ENCODE measurements at regions not wholly inside any gene's neighbourhood (a gene's known extent, or its start where the extent isn't known, plus 50 kb on each side); places are given as distances from the start of the nearest gene placed in this dataset.
A peak's percentile ranks its signal among the peaks of the same experiment; 100 is the strongest.

GRCh38 chr6:125499535-125499934 lies 197.8 kb upstream of the HDDC2 start:
- DNase-seq = no peak

DNA sequence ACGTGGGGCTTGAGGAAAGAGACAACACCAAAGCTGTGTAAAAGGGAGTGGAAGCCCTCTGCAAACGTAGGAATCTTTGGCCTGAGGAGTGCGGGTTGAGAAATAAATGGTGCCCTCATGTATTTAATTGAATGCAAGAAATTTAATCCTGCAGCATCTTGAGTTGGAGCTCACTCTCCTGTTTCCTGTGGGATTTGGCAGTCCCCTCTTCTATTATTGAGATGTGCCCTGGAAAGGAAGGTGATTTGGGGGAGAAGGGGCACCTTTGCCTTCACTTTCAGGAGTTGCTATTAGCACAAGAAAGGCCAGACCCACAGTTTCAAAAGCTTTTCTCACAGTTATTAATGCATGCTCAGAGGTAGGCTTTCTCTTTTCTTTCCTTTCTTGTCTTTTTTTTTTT lies 201.4 kb upstream of the HDDC2 start:
- no peak for DNase-seq

GRCh38 chr6:125507987-125508655 lies 206.4 kb upstream of the HDDC2 start:
- peak; percentile 41 for DNase-seq

DNA sequence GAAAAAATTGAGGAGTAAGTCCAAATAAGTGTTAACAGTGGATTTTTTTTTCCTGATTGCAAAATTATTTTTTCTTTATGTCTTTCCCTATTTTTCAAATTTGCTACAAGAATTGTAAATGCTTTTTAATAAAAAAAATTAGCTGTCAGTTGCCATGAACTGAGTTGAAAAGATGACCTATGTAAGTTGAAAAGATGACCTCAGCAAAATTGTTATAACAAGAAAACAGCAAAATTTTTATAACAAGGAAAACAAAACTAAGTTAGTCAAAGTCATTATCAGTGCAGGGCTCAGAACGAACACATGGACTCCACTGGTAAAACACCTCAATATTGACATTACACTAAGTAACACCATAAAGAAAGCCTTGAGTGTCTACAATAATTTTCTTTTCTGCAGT lies 207.0 kb upstream of the HDDC2 start:
- no peak for DNase-seq

GRCh38 chr6:125509477-125509876 lies 207.7 kb upstream of the HDDC2 start:
- no peak for DNase-seq

DNA sequence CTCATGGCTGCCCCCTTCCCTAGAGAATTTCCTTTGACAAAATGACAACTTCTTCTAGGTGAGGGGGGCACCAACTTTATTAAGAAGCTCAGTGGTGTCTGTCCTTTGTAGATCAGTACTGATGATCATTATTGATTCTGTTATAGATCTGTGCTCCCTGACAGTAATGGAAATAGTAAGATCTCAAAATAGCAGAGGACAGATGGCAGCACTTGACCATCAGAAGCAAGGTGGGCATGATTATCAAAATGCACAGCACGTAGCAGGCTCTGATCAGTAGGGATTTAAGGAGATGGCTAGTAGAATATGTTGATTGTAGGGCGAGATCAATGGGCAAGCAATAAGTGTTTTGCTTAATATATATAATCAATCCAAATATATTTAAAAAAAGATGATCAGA lies 208.6 kb upstream of the HDDC2 start:
- DNase-seq = no peak

DNA sequence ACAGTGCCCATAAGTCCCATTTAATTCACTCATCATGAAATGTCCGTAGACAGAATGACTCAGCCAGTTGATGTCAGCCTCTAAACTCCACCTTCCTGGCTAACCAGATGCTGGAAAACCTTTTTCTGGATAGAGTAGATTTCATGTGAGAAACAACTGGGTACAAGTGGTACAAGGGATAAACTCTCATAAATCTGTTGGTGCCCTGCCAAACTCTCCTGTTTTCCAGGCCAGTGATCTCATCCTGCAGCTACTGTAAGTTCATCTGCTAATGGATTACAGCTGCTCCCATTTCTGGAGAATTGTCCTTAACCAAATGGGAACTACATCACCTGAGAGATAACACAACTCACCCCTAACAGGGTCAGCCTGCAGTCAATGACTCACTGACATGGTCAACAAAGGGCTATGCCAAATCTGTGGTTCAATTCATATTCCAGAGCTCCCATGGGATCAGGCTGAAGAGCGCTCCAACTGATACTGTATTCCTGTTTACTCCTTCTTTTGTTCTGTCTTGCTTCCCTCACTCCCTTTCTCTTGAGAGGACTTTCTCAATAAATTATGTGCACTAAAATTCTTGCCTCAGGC lies 210.1 kb upstream of the HDDC2 start:
- peak; percentile 51 for DNase-seq

DNA sequence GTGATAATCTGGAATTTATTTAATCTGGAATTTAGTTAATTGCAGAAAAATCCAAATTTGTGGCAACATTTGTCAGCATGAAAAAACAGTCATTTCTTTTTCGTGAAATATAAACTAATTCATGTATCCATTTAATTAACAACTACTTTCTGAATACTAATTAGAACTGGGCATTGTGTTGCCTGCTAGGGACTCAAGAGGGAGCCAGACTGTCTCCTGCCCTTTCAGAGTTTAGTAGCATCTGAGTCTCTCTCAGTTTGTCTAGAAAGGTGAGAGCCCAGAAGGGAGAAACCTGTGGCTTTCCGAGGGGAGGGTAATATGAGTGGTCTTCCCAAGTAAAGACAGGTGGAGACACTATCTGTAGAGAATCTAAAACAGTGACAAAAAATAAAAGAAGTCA lies 210.9 kb upstream of the HDDC2 start:
- no peak for DNase-seq

GRCh38 chr6:125513978-125514377 lies 212.2 kb upstream of the HDDC2 start:
- DNase-seq = no peak

DNA sequence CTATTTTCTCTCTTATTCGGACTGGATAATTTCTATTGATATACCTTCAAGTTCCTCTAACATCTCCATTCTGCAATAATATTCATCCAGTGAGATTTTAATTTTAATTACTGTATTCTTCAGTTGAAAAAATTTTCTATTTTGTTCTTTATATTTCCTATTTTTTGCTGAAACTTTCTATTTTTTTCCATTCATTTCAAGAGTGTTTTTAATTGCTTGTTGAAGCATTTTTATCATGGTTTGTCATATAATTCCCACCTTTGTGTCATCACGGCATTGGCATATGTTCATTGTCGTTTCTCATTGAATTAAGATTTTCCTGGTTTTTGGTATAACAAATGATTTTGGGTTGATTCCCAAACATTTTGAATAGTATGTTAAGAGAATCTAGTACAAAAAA lies 214.9 kb upstream of the HDDC2 start:
- DNase-seq = no peak

DNA sequence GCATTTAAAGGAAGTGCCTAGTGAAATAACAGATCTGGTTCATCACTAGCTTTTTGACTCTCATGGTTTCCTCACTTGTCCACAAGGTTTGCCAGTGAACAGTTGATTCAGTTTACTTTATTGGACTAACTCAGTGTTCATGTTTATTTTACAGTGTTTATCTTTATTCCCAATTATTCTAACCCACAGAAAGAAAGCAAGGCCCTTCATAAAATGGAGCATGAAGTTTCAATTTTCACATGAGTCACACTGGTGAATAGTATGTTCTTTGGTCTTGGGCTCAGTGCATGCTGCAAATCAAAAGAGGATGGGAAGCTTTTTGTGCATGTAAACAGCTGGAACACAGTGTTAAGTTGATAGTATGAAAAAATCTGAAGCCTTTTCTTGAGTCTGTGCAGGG lies 217.6 kb upstream of the HDDC2 start:
- peak; percentile 6 for DNase-seq

- no peak for DNase-seq
These were observed 222.6 kb upstream of the HDDC2 start for GRCh38 chr6:125524356-125524755.

- DNase-seq = no peak
These were observed 223.3 kb upstream of the HEY2 start for GRCh38 chr6:125526007-125526720.

- no peak for DNase-seq
These were observed 220.8 kb upstream of the HEY2 start for GRCh38 chr6:125528621-125529041.

DNA sequence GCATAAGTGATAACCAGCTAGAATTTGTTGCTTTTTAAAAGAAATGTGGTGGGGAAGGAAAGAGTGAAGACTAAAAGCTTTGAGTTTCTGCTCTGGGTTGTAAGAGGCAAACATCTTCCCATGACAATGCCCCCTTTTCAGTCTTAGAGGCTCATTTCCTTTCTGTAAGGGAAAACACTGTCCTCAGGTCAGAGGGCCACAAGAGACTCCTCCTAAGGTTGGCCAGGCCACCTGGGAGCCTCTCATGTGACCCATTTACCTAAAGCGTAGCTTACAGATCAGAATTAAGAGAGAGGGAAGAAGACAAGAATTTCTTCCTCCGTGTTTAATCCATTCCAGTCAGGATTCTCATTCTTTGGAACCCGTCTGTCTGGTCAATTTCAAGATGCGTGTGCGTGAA lies 220.4 kb upstream of the HEY2 start:
- no peak for DNase-seq

DNA sequence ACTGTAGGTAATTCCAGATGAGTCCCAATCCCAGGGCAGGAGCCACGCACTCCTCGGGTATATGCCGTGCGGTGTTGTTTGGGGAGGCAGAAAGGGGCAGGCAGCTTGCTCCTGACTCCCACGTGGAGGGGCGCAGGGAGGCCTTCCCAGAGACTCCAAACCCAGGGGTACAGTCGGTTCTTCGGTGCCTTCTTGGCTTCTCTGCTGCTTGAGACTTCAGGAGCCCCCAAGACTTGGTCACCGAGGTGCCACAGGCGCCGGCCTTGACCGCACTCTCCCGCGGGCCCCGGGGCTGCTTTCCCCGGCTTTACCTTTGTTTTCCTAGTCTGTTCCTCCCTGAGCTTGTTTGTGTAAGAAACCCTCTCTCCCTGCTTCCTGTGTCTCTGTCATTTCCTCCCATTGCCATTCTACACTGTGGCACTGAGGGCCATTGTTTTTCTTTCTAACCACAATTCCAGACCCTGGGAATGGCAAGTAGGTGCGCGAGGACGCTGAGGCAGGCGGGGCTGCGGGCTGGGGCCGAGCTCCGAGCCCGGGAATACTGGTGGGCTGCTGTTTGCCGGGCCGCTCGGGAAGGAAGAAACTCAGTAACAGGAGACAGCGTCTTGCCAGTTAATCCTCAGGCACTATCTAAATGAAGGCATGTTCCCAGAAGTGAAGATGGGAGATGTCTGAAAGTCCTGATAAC lies 215.6 kb upstream of the HEY2 start:
- no peak for DNase-seq

- DNase-seq = no peak
These were observed 214.8 kb upstream of the HEY2 start for GRCh38 chr6:125534430-125535263.

- DNase-seq = no peak
These were observed 212.3 kb upstream of the HEY2 start for GRCh38 chr6:125537090-125537489.

GRCh38 chr6:125539892-125540291 lies 209.5 kb upstream of the HEY2 start:
- no peak for DNase-seq

GRCh38 chr6:125544819-125545218 lies 204.6 kb upstream of the HEY2 start:
- no peak for DNase-seq

- peak; percentile 14 for DNase-seq
These were observed 202.6 kb upstream of the HEY2 start for GRCh38 chr6:125546841-125547251.

- DNase-seq = no peak
These were observed 202.1 kb upstream of the HEY2 start for GRCh38 chr6:125547381-125547780.
